VCaP (cell line): ENCODE measurements at regions not wholly inside any gene's neighbourhood (a gene's known extent, or its start where the extent isn't known, plus 50 kb on each side); places are given as distances from the start of the nearest gene placed in this dataset.

Experiments used
- H3K27ac ChIP-seq: fragments of 450-650 bp; 2 replicates; pipeline ENCODE4 v1.5.1; 2017
- CTCF ChIP-seq: fragments of 450-650 bp; conservative IDR thresholded peaks from 2 replicates; pipeline ENCODE4 v1.5.1; 2017; ENCODE audit warnings: mild to moderate bottlenecking, moderate library complexity

GRCh38 chr6:1496092-1496491, 106.7 kb downstream of the FOXF2 start:
- TF ChIP-seq CTCF: no peak
- H3K27ac ChIP-seq: no peak overlapping the region

GRCh38 chr6:1496836-1497760, 107.7 kb downstream of the FOXF2 start:
- H3K27ac ChIP-seq: no peak overlapping the region
- no peak for TF ChIP-seq CTCF

- no peak overlapping the region for H3K27ac ChIP-seq
- TF ChIP-seq CTCF: no peak
Measured at GRCh38 chr6:1497761-1498105, 108.4 kb downstream of the FOXF2 start.

GRCh38 chr6:1498491-1499113, 109.2 kb downstream of the FOXF2 start:
- no peak overlapping the region for H3K27ac ChIP-seq
- TF ChIP-seq CTCF: no peak

GRCh38 chr6:1499777-1500176, 109.9 kb upstream of the FOXC1 start:
- TF ChIP-seq CTCF: no peak
- H3K27ac ChIP-seq: no peak overlapping the region

GRCh38 chr6:1500913-1501312, 108.8 kb upstream of the FOXC1 start:
- no peak for TF ChIP-seq CTCF
- H3K27ac ChIP-seq: no peak overlapping the region

- no peak for TF ChIP-seq CTCF
- H3K27ac ChIP-seq: no peak overlapping the region
Measured at GRCh38 chr6:1502041-1502440, 107.7 kb upstream of the FOXC1 start.
